Ishikawa (cell line): ENCODE measurements at regions not wholly inside any gene's neighbourhood (a gene's known extent, or its start where the extent isn't known, plus 50 kb on each side); places are given as distances from the start of the nearest gene placed in this dataset.

Source experiments
- CEBPB ChIP-seq: IDR thresholded peaks from 2 replicates; pipeline ENCODE4 v1.6.1; 2012
- CREB1 ChIP-seq: IDR thresholded peaks from 2 replicates; pipeline ENCODE4 v1.6.1; 2012; ENCODE audit warnings: low read depth
- EGR1 ChIP-seq: IDR thresholded peaks from 2 replicates; pipeline ENCODE4 v1.6.1; 2012
- EP300 ChIP-seq: IDR thresholded peaks from 2 replicates; pipeline ENCODE4 v1.6.1; 2012; ENCODE audit warnings: borderline replicate concordance
- FOXM1 ChIP-seq: IDR thresholded peaks from 2 replicates; pipeline ENCODE4 v1.6.1; 2012; ENCODE audit warnings: low read depth, borderline replicate concordance
- NFIC ChIP-seq: IDR thresholded peaks from 2 replicates; pipeline ENCODE4 v1.6.1; 2012
- RAD21 ChIP-seq: IDR thresholded peaks from 2 replicates; pipeline ENCODE4 v1.6.1; 2012; ENCODE audit warnings: low read depth
- TAF1 ChIP-seq: IDR thresholded peaks from 2 replicates; pipeline ENCODE4 v1.6.1; 2012; ENCODE audit warnings: low read depth, mild to moderate bottlenecking
- TCF12 ChIP-seq: IDR thresholded peaks from 2 replicates; pipeline ENCODE4 v1.6.1; 2012; ENCODE audit warnings: low read depth
- TEAD4 ChIP-seq: IDR thresholded peaks from 2 replicates; pipeline ENCODE4 v1.6.1; 2012
- YY1 ChIP-seq: IDR thresholded peaks from 2 replicates; pipeline ENCODE4 v1.6.1; 2012; ENCODE audit warnings: low read depth
- TF ChIP-seq, protein P1 (sequence below): IDR thresholded peaks from 2 replicates; pipeline ENCODE4 v1.6.1; 2012
- TF ChIP-seq, protein P2 (sequence below): IDR thresholded peaks from 2 replicates; pipeline ENCODE4 v1.6.1; 2012; ENCODE audit warnings: low read depth, mild to moderate bottlenecking
- TF ChIP-seq, protein P3 (sequence below): IDR thresholded peaks from 2 replicates; pipeline ENCODE4 v1.6.1; 2012

DNA sequence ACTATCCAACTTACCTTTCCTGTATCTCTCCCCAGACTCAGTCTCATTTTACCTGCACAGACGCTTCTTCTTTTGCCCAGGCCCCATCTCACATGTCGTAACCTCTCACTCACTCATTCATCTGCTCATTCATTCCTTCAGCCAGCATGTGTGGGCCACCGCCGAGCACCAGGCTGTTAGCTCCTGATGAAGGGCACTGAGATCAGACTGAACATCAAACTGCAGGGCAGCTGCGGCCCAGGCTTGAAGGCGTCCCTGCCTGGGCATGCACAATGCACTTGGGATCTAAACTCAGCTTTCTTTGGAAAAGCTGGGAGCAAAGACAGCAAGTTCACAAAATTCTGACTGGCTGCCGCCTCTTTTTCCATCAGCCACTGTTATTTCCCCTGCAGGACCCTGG is 1456.3 kb downstream of the BRD1 start:
- TF ChIP-seq YY1 (no peak), TAF1 (no peak), RAD21 (no peak), EP300 (no peak), CREB1 (no peak), FOXM1 (no peak), EGR1 (no peak), TEAD4 (no peak), TCF12 (no peak), CEBPB (no peak), NFIC (no peak)
- TF ChIP-seq, protein P1, sequence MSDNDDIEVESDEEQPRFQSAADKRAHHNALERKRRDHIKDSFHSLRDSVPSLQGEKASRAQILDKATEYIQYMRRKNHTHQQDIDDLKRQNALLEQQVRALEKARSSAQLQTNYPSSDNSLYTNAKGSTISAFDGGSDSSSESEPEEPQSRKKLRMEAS: no peak
- TF ChIP-seq, protein P2, sequence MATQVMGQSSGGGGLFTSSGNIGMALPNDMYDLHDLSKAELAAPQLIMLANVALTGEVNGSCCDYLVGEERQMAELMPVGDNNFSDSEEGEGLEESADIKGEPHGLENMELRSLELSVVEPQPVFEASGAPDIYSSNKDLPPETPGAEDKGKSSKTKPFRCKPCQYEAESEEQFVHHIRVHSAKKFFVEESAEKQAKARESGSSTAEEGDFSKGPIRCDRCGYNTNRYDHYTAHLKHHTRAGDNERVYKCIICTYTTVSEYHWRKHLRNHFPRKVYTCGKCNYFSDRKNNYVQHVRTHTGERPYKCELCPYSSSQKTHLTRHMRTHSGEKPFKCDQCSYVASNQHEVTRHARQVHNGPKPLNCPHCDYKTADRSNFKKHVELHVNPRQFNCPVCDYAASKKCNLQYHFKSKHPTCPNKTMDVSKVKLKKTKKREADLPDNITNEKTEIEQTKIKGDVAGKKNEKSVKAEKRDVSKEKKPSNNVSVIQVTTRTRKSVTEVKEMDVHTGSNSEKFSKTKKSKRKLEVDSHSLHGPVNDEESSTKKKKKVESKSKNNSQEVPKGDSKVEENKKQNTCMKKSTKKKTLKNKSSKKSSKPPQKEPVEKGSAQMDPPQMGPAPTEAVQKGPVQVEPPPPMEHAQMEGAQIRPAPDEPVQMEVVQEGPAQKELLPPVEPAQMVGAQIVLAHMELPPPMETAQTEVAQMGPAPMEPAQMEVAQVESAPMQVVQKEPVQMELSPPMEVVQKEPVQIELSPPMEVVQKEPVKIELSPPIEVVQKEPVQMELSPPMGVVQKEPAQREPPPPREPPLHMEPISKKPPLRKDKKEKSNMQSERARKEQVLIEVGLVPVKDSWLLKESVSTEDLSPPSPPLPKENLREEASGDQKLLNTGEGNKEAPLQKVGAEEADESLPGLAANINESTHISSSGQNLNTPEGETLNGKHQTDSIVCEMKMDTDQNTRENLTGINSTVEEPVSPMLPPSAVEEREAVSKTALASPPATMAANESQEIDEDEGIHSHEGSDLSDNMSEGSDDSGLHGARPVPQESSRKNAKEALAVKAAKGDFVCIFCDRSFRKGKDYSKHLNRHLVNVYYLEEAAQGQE: no peak
- TF ChIP-seq, protein P3, sequence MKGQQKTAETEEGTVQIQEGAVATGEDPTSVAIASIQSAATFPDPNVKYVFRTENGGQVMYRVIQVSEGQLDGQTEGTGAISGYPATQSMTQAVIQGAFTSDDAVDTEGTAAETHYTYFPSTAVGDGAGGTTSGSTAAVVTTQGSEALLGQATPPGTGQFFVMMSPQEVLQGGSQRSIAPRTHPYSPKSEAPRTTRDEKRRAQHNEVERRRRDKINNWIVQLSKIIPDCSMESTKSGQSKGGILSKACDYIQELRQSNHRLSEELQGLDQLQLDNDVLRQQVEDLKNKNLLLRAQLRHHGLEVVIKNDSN: no peak
